PFSK-1 (cell line): ENCODE measurements at regions not wholly inside any gene's neighbourhood (a gene's known extent, or its start where the extent isn't known, plus 50 kb on each side); places are given as distances from the start of the nearest gene placed in this dataset.

Source experiments
- FOXP2 ChIP-seq: optimal IDR thresholded peaks from 2 replicates; pipeline ENCODE3; 2011; ENCODE audit warnings: borderline replicate concordance, control low read depth, inconsistent platforms; ENCODE audit not compliant: insufficient read depth; ENCODE audit errors: extremely low read length, extremely low read depth
- POLR2AphosphoS5 ChIP-seq: IDR thresholded peaks from 2 replicates; pipeline ENCODE4 v1.6.1; 2012; ENCODE audit warnings: low read depth, mild to moderate bottlenecking, control low read depth, low read length, moderate library complexity
- REST ChIP-seq, 2 experiments: IDR thresholded peaks; 2 replicates each; pipeline versions ENCODE4 v1.6.1 to v1.8.0; 2011 to 2012; ENCODE audit warnings: low read depth in 2 of 2, low read length in 2 of 2, control low read depth in 1 of 2, inconsistent platforms in 1 of 2, mild to moderate bottlenecking in 1 of 2, moderate library complexity in 1 of 2; ENCODE audit not compliant: insufficient read depth in 1 of 2
- SIN3A ChIP-seq: IDR thresholded peaks from 2 replicates; pipeline ENCODE4 v1.6.1; 2012; ENCODE audit warnings: mild to moderate bottlenecking, low read length, moderate library complexity, borderline replicate concordance; ENCODE audit not compliant: insufficient read depth
- TAF1 ChIP-seq: IDR thresholded peaks from 2 replicates; pipeline ENCODE4 v1.6.1; 2012; ENCODE audit warnings: low read length, control low read depth, borderline replicate concordance; ENCODE audit not compliant: insufficient read depth

GRCh38 chr1:36583080-36583479, 100.4 kb upstream of the CSF3R start:
- no peak for TF ChIP-seq REST (IDR thresholded peaks at IDR 0.05; ENCODE audit: insufficient read depth in 1 of 2, low read depth in 2 of 2, low read length in 2 of 2)
- TF ChIP-seq TAF1 = no peak
- TF ChIP-seq POLR2AphosphoS5 = no peak
- no peak for TF ChIP-seq SIN3A
- no peak for TF ChIP-seq FOXP2
